ENCODE measurements at regions not wholly inside any gene's neighbourhood (a gene's known extent, or its start where the extent isn't known, plus 50 kb on each side); places are given as distances from the start of the nearest gene placed in this dataset.

- DNase-seq, result no peak
Measured at GRCh38 chr5:175808711-175809110, 62.7 kb upstream of the CPLX2 start.

- DNase-seq, result no peak
Measured at GRCh38 chr5:175809531-175810121, 61.8 kb upstream of the CPLX2 start.

- no peak for DNase-seq
Measured at GRCh38 chr5:175810457-175810856, 60.9 kb upstream of the CPLX2 start.

GRCh38 chr5:175811589-175811988, 59.8 kb upstream of the CPLX2 start:
- no peak for DNase-seq

- DNase-seq, result no peak
Measured at GRCh38 chr5:175813943-175814630, 57.3 kb upstream of the CPLX2 start.

GRCh38 chr5:175814691-175815090, 56.7 kb upstream of the CPLX2 start:
- no peak for DNase-seq

- no peak for DNase-seq
Measured at GRCh38 chr5:175815126-175815913, 56.1 kb upstream of the CPLX2 start.

GRCh38 chr5:175816348-175816747, 55.0 kb upstream of the CPLX2 start:
- no peak for DNase-seq

- DNase-seq, result no peak
Measured at GRCh38 chr5:175819090-175819425, 52.3 kb upstream of the CPLX2 start.

GRCh38 chr5:175820230-175820629, 51.1 kb upstream of the CPLX2 start:
- DNase-seq, result no peak

Data from activated CD4-positive, alpha-beta T cell treated with anti-CD3 and anti-CD28 coated beads, Interleukin-2, Interleukin-6, amounts not matched to agents 100 ng/mL and 50 ng/mL, durations not matched to agents 16 hours and 8 hours (primary cell).